ENCODE measurements at regions not wholly inside any gene's neighbourhood (a gene's known extent, or its start where the extent isn't known, plus 50 kb on each side); places are given as distances from the start of the nearest gene placed in this dataset.

- H3K4me1 Mint-ChIP-seq: no peaks in the 10 kb centered on the region
- no peak overlapping the region for H3K27ac Mint-ChIP-seq
- H3K4me3 Mint-ChIP-seq: no peak overlapping the region
- POLR2A ChIA-PET: no interaction called here
- peaks cover 3 to 45% (median 23%) of the 10 kb centered on the region in 9 donors for H3K9me3 Mint-ChIP-seq
- DNase-seq: peak in 1 of 10 donors; percentile 10
- no peak for ATAC-seq
- peaks cover 0 to 16% (median 0%) of the 10 kb centered on the region in 3 donors for H3K36me3 Mint-ChIP-seq
- H3K27me3 Mint-ChIP-seq: peaks cover 0 to 23% (median 17%) of the 10 kb centered on the region in 5 donors
Observed at GRCh38 chr1:47608296-47608875, 170.5 kb downstream of the FOXD2 start.

- peaks cover 4 to 26% (median 17%) of the 10 kb centered on the region in 5 donors for H3K27me3 Mint-ChIP-seq
- H3K36me3 Mint-ChIP-seq: peaks cover 0 to 8% (median 0%) of the 10 kb centered on the region in 3 donors
- no peaks in the 10 kb centered on the region for H3K4me1 Mint-ChIP-seq
- peaks cover 0 to 17% (median 10%) of the 10 kb centered on the region in 9 donors for H3K9me3 Mint-ChIP-seq
- H3K4me3 Mint-ChIP-seq: no peak overlapping the region
- DNase-seq (no peak), ATAC-seq (no peak)
- no peak overlapping the region for H3K27ac Mint-ChIP-seq
- POLR2A ChIA-PET: no interaction called here
Observed at GRCh38 chr1:47611992-47612391, 174.1 kb downstream of the FOXD2 start.

GRCh38 chr1:47612819-47613218, 175.0 kb downstream of the FOXD2 start:
- POLR2A ChIA-PET: no interaction called here

GRCh38 chr1:47616036-47616435, 178.2 kb downstream of the FOXD2 start:
- H3K27me3 Mint-ChIP-seq: peaks cover 5 to 17% (median 11%) of the 10 kb centered on the region in 5 donors
- no peaks in the 10 kb centered on the region for H3K9me3 Mint-ChIP-seq
- H3K4me1 Mint-ChIP-seq: no peaks in the 10 kb centered on the region
- H3K4me3 Mint-ChIP-seq: no peak overlapping the region
- H3K36me3 Mint-ChIP-seq: no peaks in the 10 kb centered on the region
- H3K27ac Mint-ChIP-seq: no peak overlapping the region
- POLR2A ChIA-PET: no interaction called here
- DNase-seq: peak in 1 of 10 donors; percentile 7
- ATAC-seq: no peak

More at GRCh38 chr1:47612819-47613218, 175.0 kb downstream of the FOXD2 start:
- DNase-seq (no peak), ATAC-seq (no peak)
- Mint-ChIP-seq H3K27ac (no peak overlapping the region), H3K4me1 (no peaks in the 10 kb centered on the region), H3K4me3 (no peak overlapping the region), H3K9me3 (peaks cover 0 to 11% (median 5%) of the 10 kb centered on the region in 9 donors), H3K27me3 (peaks cover 10 to 26% (median 22%) of the 10 kb centered on the region in 5 donors), H3K36me3 (peaks cover 0 to 8% (median 0%) of the 10 kb centered on the region in 3 donors)

GRCh38 chr1:47616906-47617305, 179.1 kb downstream of the FOXD2 start:
- H3K36me3 Mint-ChIP-seq: no peaks in the 10 kb centered on the region
- H3K27ac Mint-ChIP-seq: no peak overlapping the region
- H3K9me3 Mint-ChIP-seq: no peaks in the 10 kb centered on the region
- POLR2A ChIA-PET: no interaction called here
- no peaks in the 10 kb centered on the region for H3K4me1 Mint-ChIP-seq
- ATAC-seq (no peak), DNase-seq (peak in 1 of 10 donors; percentile 6)
- H3K27me3 Mint-ChIP-seq: peaks cover 5 to 19% (median 11%) of the 10 kb centered on the region in 5 donors
- H3K4me3 Mint-ChIP-seq: no peak overlapping the region

GRCh38 chr1:47617381-47618221, 179.8 kb downstream of the FOXD2 start:
- Mint-ChIP-seq H3K27ac (no peak overlapping the region), H3K27me3 (peaks cover 5 to 19% (median 11%) of the 10 kb centered on the region in 5 donors), H3K4me1 (no peaks in the 10 kb centered on the region), H3K36me3 (no peaks in the 10 kb centered on the region), H3K9me3 (no peaks in the 10 kb centered on the region), H3K4me3 (no peak overlapping the region)
- ATAC-seq (no peak), DNase-seq (no peak)
- POLR2A ChIA-PET: no interaction called here

- no peaks in the 10 kb centered on the region for H3K4me1 Mint-ChIP-seq
- H3K27ac Mint-ChIP-seq: no peak overlapping the region
- POLR2A ChIA-PET: no interaction called here
- no peaks in the 10 kb centered on the region for H3K9me3 Mint-ChIP-seq
- peaks cover 8 to 18% (median 11%) of the 10 kb centered on the region in 5 donors for H3K27me3 Mint-ChIP-seq
- H3K36me3 Mint-ChIP-seq: no peaks in the 10 kb centered on the region
- no peak overlapping the region for H3K4me3 Mint-ChIP-seq
- ATAC-seq (no peak), DNase-seq (no peak)
Observed at GRCh38 chr1:47618222-47618720, 180.4 kb downstream of the FOXD2 start.

GRCh38 chr1:47618830-47619229, 181.0 kb downstream of the FOXD2 start:
- DNase-seq: no peak
- no peaks in the 10 kb centered on the region for H3K36me3 Mint-ChIP-seq
- H3K4me3 Mint-ChIP-seq: no peak overlapping the region
- H3K27ac Mint-ChIP-seq: no peak overlapping the region
- peaks cover 8 to 20% (median 11%) of the 10 kb centered on the region in 5 donors for H3K27me3 Mint-ChIP-seq
- ATAC-seq: no peak
- H3K4me1 Mint-ChIP-seq: no peaks in the 10 kb centered on the region
- POLR2A ChIA-PET: no interaction called here
- H3K9me3 Mint-ChIP-seq: no peaks in the 10 kb centered on the region

GRCh38 chr1:47621483-47621882, 183.6 kb downstream of the FOXD2 start:
- H3K4me1 Mint-ChIP-seq: no peaks in the 10 kb centered on the region
- ATAC-seq (no peak), DNase-seq (peak in 1 of 10 donors; percentile 9)
- H3K4me3 Mint-ChIP-seq: no peak overlapping the region
- POLR2A ChIA-PET: no interaction called here
- peaks cover 6 to 22% (median 13%) of the 10 kb centered on the region in 5 donors for H3K27me3 Mint-ChIP-seq
- no peaks in the 10 kb centered on the region for H3K9me3 Mint-ChIP-seq
- H3K36me3 Mint-ChIP-seq: no peaks in the 10 kb centered on the region
- peak overlapping the region in 1 of 10 donors; percentile 5 for H3K27ac Mint-ChIP-seq

- Mint-ChIP-seq H3K9me3 (no peaks in the 10 kb centered on the region), H3K27me3 (peaks cover 11 to 24% (median 16%) of the 10 kb centered on the region in 5 donors), H3K4me3 (no peak overlapping the region), H3K4me1 (no peaks in the 10 kb centered on the region), H3K36me3 (no peaks in the 10 kb centered on the region), H3K27ac (no peak overlapping the region)
- ATAC-seq (no peak), DNase-seq (no peak)
- POLR2A ChIA-PET: no interaction called here
Observed at GRCh38 chr1:47621977-47622376, 184.1 kb downstream of the FOXD2 start.

- H3K4me3 Mint-ChIP-seq: no peak overlapping the region
- H3K27me3 Mint-ChIP-seq: peaks cover 13 to 21% (median 20%) of the 10 kb centered on the region in 5 donors
- DNase-seq (peak in 1 of 10 donors; percentile 12), ATAC-seq (no peak)
- POLR2A ChIA-PET: no interaction called here
- H3K36me3 Mint-ChIP-seq: no peaks in the 10 kb centered on the region
- H3K9me3 Mint-ChIP-seq: no peaks in the 10 kb centered on the region
- H3K27ac Mint-ChIP-seq: no peak overlapping the region
- no peaks in the 10 kb centered on the region for H3K4me1 Mint-ChIP-seq
Observed at GRCh38 chr1:47622776-47623556, 185.1 kb downstream of the FOXD2 start.

- Mint-ChIP-seq H3K27me3 (peaks cover 13 to 21% (median 20%) of the 10 kb centered on the region in 5 donors), H3K27ac (no peak overlapping the region), H3K4me3 (no peak overlapping the region), H3K4me1 (no peaks in the 10 kb centered on the region), H3K9me3 (no peaks in the 10 kb centered on the region), H3K36me3 (no peaks in the 10 kb centered on the region)
- no peak for ATAC-seq
- POLR2A ChIA-PET: no interaction called here
- DNase-seq: peak in 1 of 10 donors; percentile 11
Observed at GRCh38 chr1:47623557-47623940, 185.7 kb downstream of the FOXD2 start.

- H3K4me1 Mint-ChIP-seq: no peaks in the 10 kb centered on the region
- no peak for ATAC-seq
- no peaks in the 10 kb centered on the region for H3K36me3 Mint-ChIP-seq
- H3K27me3 Mint-ChIP-seq: peaks cover 13 to 21% (median 20%) of the 10 kb centered on the region in 5 donors
- peak in 1 of 10 donors; percentile 6 for DNase-seq
- H3K4me3 Mint-ChIP-seq: no peak overlapping the region
- POLR2A ChIA-PET: no interaction called here
- H3K9me3 Mint-ChIP-seq: no peaks in the 10 kb centered on the region
- H3K27ac Mint-ChIP-seq: no peak overlapping the region
Observed at GRCh38 chr1:47624531-47624930, 186.7 kb downstream of the FOXD2 start.

Measured in naive thymus-derived CD8-positive, alpha-beta T cell (primary cell).